PC-3 (cell line): ENCODE measurements at regions not wholly inside any gene's neighbourhood (a gene's known extent, or its start where the extent isn't known, plus 50 kb on each side); places are given as distances from the start of the nearest gene placed in this dataset.
A peak's percentile ranks its signal among the peaks of the same experiment; 100 is the strongest.
"Not testable (repeated sequence)": the region's sequence is repeated elsewhere in the genome, so short reads cannot be mapped to it uniquely, and the experiment has no call there.

Experiments used
- ATAC-seq: fragments of 200-7000 bp; cut with Tn5 transposase; 2 replicates; pipeline ENCODE4 v1.9.1; 2020; ENCODE audit warnings: mild to moderate bottlenecking, moderate library complexity
- BruUV-seq: library from RNA; stranded (reverse); fragments of 400-500 nt; replicated peaks from 2 replicates; lab custom pipeline; 2021; lab: Mats Ljungman, UMichigan
- CTCF ChIA-PET: fragments of 300-600 bp; sonication (Branson Sonifier 250); formaldehyde crosslinking; loops from one replicate; lab custom pipeline; 2022; ENCODE audit warnings: antibody characterized with exemption; lab: Charles Lee
- POLR2A ChIA-PET: fragments of 300-600 bp; sonication (Branson Sonifier 250); formaldehyde crosslinking; loops from one replicate; lab custom pipeline; 2022; ENCODE audit warnings: antibody characterized with exemption; ENCODE audit not compliant: unreplicated experiment; lab: Charles Lee
- DNase-seq: peaks from one replicate; pipeline ENCODE4 v3.0.0-alpha.2; 2015
- H2AFZ ChIP-seq: fragments of 300-600 bp; sonication (generic); 2 replicates; pipeline ENCODE4 v1.6.0; 2016; ENCODE audit warnings: antibody characterized with exemption, low read length
- H3F3A ChIP-seq: fragments of 300-600 bp; sonication (generic); one replicate; pipeline ENCODE4 v1.6.0; 2017; ENCODE audit warnings: antibody characterized with exemption, low read length, control low read depth, mild to moderate bottlenecking; ENCODE audit not compliant: unreplicated experiment
- H3K27ac ChIP-seq: fragments of 300-600 bp; sonication (generic); 2 replicates; pipeline ENCODE4 v1.5.1; 2016; ENCODE audit warnings: mild to moderate bottlenecking, low read length
- H3K27me3 ChIP-seq: fragments of 300-600 bp; sonication (generic); 2 replicates; pipeline ENCODE4 v1.6.1; 2016; ENCODE audit warnings: low read length, mixed read lengths
- H3K36me3 ChIP-seq: fragments of 300-600 bp; sonication (generic); 2 replicates; pipeline ENCODE4 v1.6.1; 2016; ENCODE audit warnings: low read depth, mixed run types, low read length, mixed read lengths
- H3K4me1 ChIP-seq: fragments of 300-600 bp; sonication (generic); 2 replicates; pipeline ENCODE4 v1.5.1; 2016; ENCODE audit warnings: low read length; ENCODE audit not compliant: insufficient read depth
- H3K4me2 ChIP-seq: fragments of 300-600 bp; sonication (generic); 2 replicates; pipeline ENCODE4 v1.6.0; 2016; ENCODE audit warnings: low read length
- H3K4me3 ChIP-seq: fragments of 300-600 bp; sonication (generic); 2 replicates; pipeline ENCODE4 v1.5.1; 2016; ENCODE audit warnings: mild to moderate bottlenecking, low read length, mixed read lengths
- H3K79me2 ChIP-seq: fragments of 300-600 bp; sonication (generic); 2 replicates; pipeline ENCODE4 v1.6.1; 2017; ENCODE audit warnings: low read length, mixed read lengths
- H3K9ac ChIP-seq: fragments of 300-600 bp; sonication (generic); 2 replicates; pipeline ENCODE4 v1.6.0; 2016; ENCODE audit warnings: mild to moderate bottlenecking, low read length
- H3K9me2 ChIP-seq: fragments of 300-600 bp; sonication (generic); replicated peaks from 2 replicates; pipeline ENCODE4 v1.6.1; 2016; ENCODE audit warnings: mixed run types, low read length, mixed read lengths
- H3K9me3 ChIP-seq: fragments of 300-600 bp; sonication (generic); 2 replicates; pipeline ENCODE4 v1.6.1; 2016; ENCODE audit warnings: low read length, mixed read lengths
- H4K20me1 ChIP-seq: fragments of 300-600 bp; sonication (generic); 2 replicates; pipeline ENCODE4 v1.6.1; 2016; ENCODE audit warnings: low read length, mixed read lengths
- intact Hi-C: fragments of 100-400 bp; cut with micrococcal nuclease; formaldehyde crosslinking; loops from 2 replicates; pipeline ENCODE4 v1.9.0; 2023

DNA sequence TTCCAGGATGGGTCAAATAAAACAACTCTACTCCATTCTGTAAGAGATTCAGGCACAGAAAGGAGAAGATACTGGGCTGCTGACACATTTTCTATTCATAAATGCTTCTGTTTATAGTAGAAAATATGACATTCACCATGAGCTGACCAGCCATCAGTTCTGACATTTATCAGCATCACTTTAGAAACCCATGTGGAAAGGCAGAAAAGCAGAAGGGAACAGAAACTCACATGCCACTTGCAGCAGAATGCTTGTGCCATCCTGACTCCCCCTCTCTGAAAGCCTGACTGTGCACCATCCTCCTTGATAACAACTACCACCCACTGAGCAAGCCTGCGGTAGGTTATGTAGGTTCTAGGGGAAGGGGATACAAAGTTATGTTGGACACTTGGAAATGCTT lies 527.7 kb downstream of the TTLL7 start:
- POLR2A ChIA-PET, H3K9me2 ChIP-seq, H3K9ac ChIP-seq, H3K4me2 ChIP-seq, H3K4me1 ChIP-seq, H3K36me3 ChIP-seq, H3K27ac ChIP-seq, DNase-seq, H3K4me3 ChIP-seq, intact Hi-C loops, H2AFZ ChIP-seq, BruUV-seq, H3K79me2 ChIP-seq, ATAC-seq, H3F3A ChIP-seq, H4K20me1 ChIP-seq, H3K9me3 ChIP-seq, H3K27me3 ChIP-seq, CTCF ChIA-PET: not testable (repeated sequence)

DNA sequence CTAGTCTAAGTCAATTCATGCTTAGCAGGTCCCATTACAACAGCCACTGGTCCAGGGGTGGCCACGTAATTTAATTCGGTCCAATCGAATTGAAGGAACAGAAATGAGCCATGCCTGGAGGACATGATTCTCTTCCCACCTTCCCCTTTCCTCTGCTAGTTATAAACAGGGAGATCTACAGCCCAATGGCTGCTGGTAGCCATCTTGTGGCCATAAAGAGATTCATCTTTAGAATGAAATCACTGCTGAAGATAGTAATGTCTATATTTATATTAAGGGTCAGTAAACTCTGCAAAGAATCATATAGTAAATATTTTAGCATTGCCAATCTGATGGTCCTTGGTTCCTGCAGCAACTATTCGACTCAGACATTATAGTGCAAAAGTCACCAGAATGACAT lies 530.6 kb downstream of the TTLL7 start:
- H3K9me3 ChIP-seq, H3K4me2 ChIP-seq, CTCF ChIA-PET, H3K9ac ChIP-seq, H3K9me2 ChIP-seq, POLR2A ChIA-PET, H3K27ac ChIP-seq, H2AFZ ChIP-seq, H3K4me3 ChIP-seq, H3K36me3 ChIP-seq, BruUV-seq, H3K79me2 ChIP-seq, H3K4me1 ChIP-seq, H3F3A ChIP-seq, intact Hi-C loops, H3K27me3 ChIP-seq, H4K20me1 ChIP-seq: not testable (repeated sequence)
- ATAC-seq (peak; percentile 48), DNase-seq (peak; percentile 23)

DNA sequence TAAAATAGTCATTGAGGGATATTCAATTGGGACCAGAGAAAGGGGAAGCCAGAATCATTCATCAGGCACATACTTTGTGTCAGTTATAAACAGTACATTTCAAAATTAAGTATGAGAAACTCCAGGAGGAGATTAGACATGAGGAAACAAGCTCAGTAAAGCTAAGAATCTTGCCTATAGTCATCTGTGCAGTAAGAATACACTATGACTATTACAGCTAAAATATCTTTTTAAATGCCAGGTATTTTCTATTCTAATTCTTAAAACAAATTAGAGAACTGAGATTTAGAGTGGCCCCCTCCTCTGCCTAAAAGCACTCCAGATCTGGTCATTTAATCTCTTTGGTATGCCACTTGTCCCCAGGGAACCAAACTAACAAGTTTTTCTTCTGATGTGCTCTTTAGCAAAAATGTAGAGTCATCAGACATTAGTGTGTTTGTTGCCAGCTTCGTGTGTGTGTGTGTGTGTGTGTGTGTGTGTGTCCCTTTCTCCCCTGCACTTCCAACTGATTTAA lies 541.1 kb downstream of the TTLL7 start:
- H3K27me3 ChIP-seq, H3K36me3 ChIP-seq, intact Hi-C loops, H3K4me2 ChIP-seq, DNase-seq, H3K27ac ChIP-seq, H3K9me2 ChIP-seq, CTCF ChIA-PET, H3F3A ChIP-seq, H3K9me3 ChIP-seq, H2AFZ ChIP-seq, BruUV-seq, ATAC-seq, H4K20me1 ChIP-seq, H3K9ac ChIP-seq, POLR2A ChIA-PET, H3K79me2 ChIP-seq, H3K4me3 ChIP-seq, H3K4me1 ChIP-seq: not testable (repeated sequence)

DNA sequence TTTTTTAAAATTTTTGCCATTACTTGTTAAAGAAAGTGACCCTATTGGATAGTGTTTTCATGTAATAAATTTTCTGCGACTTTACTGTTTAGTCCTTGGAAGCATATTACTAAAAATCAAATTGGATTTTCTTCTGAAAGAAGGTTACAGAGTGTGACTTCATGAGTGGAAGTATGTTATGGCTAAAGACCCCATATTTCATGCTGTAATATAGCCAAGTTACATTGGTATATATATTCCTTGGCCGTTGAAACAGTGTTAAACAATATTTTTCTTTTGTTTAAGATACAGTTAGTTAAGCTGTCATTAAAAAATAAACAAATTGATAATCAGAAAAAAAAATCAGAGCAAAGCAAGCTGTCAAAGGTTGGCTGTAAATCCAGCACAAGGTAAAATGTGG lies 541.7 kb downstream of the TTLL7 start:
- H3K9me3 ChIP-seq, ATAC-seq, H3F3A ChIP-seq, H3K36me3 ChIP-seq, H3K9me2 ChIP-seq, BruUV-seq, H3K27me3 ChIP-seq, H3K79me2 ChIP-seq, H3K4me1 ChIP-seq, H3K27ac ChIP-seq, intact Hi-C loops, H4K20me1 ChIP-seq, H3K4me3 ChIP-seq, H3K4me2 ChIP-seq, POLR2A ChIA-PET, H2AFZ ChIP-seq, DNase-seq, H3K9ac ChIP-seq, CTCF ChIA-PET: not testable (repeated sequence)

DNA sequence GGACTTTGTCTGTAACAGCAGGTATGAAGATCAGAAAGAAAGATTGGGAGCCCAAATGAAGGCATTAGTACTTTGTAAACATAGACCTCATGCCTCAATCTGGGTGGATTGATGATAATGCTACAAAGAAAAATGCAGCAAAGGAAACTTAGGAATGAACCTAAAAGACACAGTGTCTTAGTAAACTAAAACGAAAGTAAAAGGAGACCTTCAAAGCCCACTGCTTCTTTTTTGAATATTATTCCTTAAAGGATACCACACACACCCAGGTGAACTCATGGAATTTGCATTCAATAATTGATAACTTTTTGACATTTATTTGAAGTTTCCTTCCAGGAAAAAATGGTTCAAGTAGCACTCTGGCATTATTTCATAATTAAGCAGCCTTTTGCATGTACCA lies 543.2 kb downstream of the TTLL7 start:
- H3K4me1 ChIP-seq, ATAC-seq, H2AFZ ChIP-seq, DNase-seq, BruUV-seq, H3K27me3 ChIP-seq, CTCF ChIA-PET, H3K79me2 ChIP-seq, H3K4me3 ChIP-seq, H3K9ac ChIP-seq, H3K4me2 ChIP-seq, H3K27ac ChIP-seq, H3K9me2 ChIP-seq, POLR2A ChIA-PET, intact Hi-C loops, H3F3A ChIP-seq, H4K20me1 ChIP-seq, H3K9me3 ChIP-seq, H3K36me3 ChIP-seq: not testable (repeated sequence)

DNA sequence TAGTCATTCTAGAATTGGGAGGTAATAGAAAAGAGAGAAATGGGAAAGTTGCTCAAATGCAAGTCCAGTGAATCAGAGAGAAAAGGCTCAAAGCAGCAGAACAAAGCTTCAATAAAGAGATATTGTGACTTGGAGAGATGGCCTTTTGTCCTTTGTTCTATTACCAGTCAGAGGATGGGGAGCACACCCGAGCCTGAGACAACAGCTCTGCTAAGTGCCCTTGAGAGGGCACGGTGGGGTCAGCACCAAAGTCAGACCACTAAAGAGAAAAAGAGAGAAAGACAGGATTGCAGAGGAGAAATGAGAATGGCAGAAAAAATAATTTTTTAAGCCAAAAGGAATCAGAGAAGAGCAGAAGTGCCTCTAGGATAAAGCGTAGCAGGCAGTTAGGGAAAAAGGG lies 553.1 kb downstream of the TTLL7 start:
- H2AFZ ChIP-seq, H3K9ac ChIP-seq, H3F3A ChIP-seq, H3K4me2 ChIP-seq, H3K36me3 ChIP-seq, H3K79me2 ChIP-seq, H3K4me3 ChIP-seq, H4K20me1 ChIP-seq, H3K27ac ChIP-seq, H3K9me2 ChIP-seq, H3K4me1 ChIP-seq, POLR2A ChIA-PET, BruUV-seq, ATAC-seq, DNase-seq, H3K27me3 ChIP-seq, intact Hi-C loops, CTCF ChIA-PET, H3K9me3 ChIP-seq: not testable (repeated sequence)

DNA sequence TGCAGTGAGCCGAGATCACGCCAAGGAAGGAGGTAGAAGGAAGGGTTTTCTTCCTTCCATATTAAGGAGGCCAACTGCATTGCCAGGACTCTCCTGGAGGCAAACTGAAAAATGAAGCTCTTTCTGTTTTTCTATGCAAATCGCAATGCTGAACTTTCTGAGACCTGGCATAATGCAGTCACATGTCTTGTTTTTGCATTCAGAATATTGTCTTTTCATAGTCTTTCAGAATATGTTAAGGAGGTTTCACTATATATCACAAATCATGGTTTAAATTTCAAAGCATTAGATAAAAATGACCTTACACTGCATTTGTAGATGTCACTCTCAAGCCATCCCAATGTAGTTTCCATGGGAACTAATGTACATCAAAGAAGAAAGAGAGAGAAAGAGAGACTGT lies 556.5 kb downstream of the TTLL7 start:
- H4K20me1 ChIP-seq, BruUV-seq, POLR2A ChIA-PET, H3K9me2 ChIP-seq, H3K4me2 ChIP-seq, H3K9ac ChIP-seq, H3F3A ChIP-seq, DNase-seq, H3K27me3 ChIP-seq, CTCF ChIA-PET, intact Hi-C loops, ATAC-seq, H3K9me3 ChIP-seq, H2AFZ ChIP-seq, H3K36me3 ChIP-seq, H3K27ac ChIP-seq, H3K4me3 ChIP-seq, H3K4me1 ChIP-seq, H3K79me2 ChIP-seq: not testable (repeated sequence)
